Vagina (tissue), 2 donors: ENCODE measurements at regions not wholly inside any gene's neighbourhood (a gene's known extent, or its start where the extent isn't known, plus 50 kb on each side); places are given as distances from the start of the nearest gene placed in this dataset.
"Not testable (repeated sequence)": the region's sequence is repeated elsewhere in the genome, so short reads cannot be mapped to it uniquely, and the experiment has no call there.

Source experiments
- DNase-seq, 2 donors: peaks; one replicate each; pipeline ENCODE4 v3.0.0-alpha.2; 2017; ENCODE audit errors: extremely low spot score in 2 of 2
- H3K27ac ChIP-seq: fragments of 200-600 bp; sonication (generic); one replicate; pipeline ENCODE4 v1.5.1; 2019
- H3K27me3 ChIP-seq: fragments of 200-600 bp; sonication (generic); one replicate; pipeline ENCODE4 v1.5.1; 2019
- H3K36me3 ChIP-seq, 2 donors: fragments of 200-600 bp; sonication (generic); one replicate each; pipeline ENCODE4 v1.5.1; 2017 to 2019
- H3K4me1 ChIP-seq: fragments of 200-600 bp; sonication (generic); one replicate; pipeline ENCODE4 v1.5.1; 2019
- H3K4me3 ChIP-seq, 2 donors: fragments of 200-600 bp; sonication (generic); 1 replicate in 1 of 2; 2 replicates in 1 of 2; pipeline ENCODE4 v1.5.1; 2016 to 2019
- H3K9me3 ChIP-seq: fragments of 200-600 bp; sonication (generic); one replicate; pipeline ENCODE4 v1.5.1; 2019
- intact Hi-C: fragments of 100-400 bp; cut with DNase I; formaldehyde crosslinking; loops from one replicate; pipeline ENCODE4 v1.15.1; 2023

DNA sequence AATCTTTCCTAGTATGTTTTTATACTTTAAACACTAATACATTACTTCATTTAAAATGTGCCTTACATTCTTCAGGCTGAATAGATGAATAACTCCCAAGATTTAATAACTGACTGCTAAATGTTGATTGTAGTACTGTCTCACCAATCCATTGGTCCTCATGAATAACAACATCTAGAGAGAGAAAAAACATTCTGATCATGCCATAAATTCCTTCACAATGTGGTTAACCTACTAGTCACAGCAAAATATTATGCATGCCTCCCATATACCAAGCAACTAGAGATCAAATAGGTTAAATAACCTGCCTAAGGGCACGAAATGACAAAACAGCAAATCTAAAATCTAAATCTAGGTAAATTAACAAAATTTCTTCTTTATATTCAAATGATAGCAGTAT is 66.2 kb downstream of the SYT15 start:
- DNase-seq, H3K27ac ChIP-seq, H3K9me3 ChIP-seq, H3K4me3 ChIP-seq, H3K36me3 ChIP-seq, H3K4me1 ChIP-seq, H3K27me3 ChIP-seq, intact Hi-C loops: not testable (repeated sequence)

DNA sequence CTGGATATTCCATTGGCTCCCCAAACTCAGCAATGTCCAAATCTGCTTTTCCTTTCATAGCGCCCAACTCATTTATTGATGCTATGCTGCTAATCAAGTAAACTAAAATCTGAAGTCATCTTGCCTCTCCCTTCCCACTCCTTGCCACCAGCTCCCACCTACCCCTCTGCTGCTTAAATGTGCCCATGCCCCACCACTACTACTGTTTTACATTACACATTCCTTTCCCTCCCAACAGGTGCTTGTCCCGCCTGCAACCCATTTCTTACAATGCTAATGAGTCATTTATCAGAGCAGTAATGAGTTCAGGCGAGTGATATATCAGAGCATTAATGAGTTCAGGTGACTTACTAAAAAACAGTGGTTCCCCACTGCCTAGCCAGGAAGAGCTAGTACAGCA is 67.2 kb downstream of the SYT15 start:
- H3K36me3 ChIP-seq, intact Hi-C loops, H3K4me3 ChIP-seq, H3K27me3 ChIP-seq, H3K27ac ChIP-seq, DNase-seq, H3K4me1 ChIP-seq, H3K9me3 ChIP-seq: not testable (repeated sequence)

DNA sequence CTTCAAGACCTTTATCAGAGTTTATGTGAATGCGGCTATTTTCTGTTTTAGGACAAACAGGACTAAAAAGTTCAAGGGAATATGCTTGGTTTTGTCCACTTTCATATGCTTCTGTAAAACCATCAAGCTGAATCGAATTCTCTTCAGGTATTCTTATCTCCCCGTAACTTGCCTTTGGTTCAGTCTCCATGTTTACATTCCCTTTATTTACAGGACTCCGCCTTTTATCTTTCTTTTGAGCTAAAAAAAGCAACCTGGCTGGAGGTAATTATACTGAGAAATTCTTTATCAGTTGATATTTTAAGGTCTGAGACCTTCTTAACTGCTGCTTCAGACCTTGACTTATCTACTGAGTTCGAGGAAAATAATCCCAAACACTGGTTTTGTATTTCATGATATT is 72.0 kb downstream of the SYT15 start:
- intact Hi-C loops, result not testable (repeated sequence)

DNA sequence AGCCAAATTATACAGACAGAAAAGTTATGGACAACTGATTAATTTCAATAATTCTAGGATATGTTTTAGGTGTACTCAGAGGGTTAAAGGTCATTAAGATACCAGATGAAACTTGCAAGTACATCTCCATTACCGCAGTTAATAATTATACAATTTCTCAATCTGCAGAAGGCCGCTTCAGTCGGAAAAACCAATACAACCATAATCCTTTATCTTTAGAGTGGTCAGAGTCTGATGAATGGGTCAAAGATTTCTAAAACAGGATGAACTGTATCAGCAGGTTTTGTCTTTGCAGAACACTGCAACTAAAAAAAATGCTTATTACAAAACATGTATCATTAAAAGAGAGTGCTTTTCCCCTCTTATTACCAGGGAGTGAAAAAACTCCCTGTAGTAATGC is 78.5 kb downstream of the SYT15 start:
- DNase-seq, H3K27me3 ChIP-seq, H3K4me1 ChIP-seq, H3K36me3 ChIP-seq, H3K27ac ChIP-seq, H3K9me3 ChIP-seq, H3K4me3 ChIP-seq, intact Hi-C loops: not testable (repeated sequence)

More for the DNA sequence above, 72.0 kb downstream of the SYT15 start:
- not testable (repeated sequence) for H3K4me3 ChIP-seq, DNase-seq, H3K27ac ChIP-seq, H3K9me3 ChIP-seq, H3K27me3 ChIP-seq, H3K4me1 ChIP-seq, H3K36me3 ChIP-seq

DNA sequence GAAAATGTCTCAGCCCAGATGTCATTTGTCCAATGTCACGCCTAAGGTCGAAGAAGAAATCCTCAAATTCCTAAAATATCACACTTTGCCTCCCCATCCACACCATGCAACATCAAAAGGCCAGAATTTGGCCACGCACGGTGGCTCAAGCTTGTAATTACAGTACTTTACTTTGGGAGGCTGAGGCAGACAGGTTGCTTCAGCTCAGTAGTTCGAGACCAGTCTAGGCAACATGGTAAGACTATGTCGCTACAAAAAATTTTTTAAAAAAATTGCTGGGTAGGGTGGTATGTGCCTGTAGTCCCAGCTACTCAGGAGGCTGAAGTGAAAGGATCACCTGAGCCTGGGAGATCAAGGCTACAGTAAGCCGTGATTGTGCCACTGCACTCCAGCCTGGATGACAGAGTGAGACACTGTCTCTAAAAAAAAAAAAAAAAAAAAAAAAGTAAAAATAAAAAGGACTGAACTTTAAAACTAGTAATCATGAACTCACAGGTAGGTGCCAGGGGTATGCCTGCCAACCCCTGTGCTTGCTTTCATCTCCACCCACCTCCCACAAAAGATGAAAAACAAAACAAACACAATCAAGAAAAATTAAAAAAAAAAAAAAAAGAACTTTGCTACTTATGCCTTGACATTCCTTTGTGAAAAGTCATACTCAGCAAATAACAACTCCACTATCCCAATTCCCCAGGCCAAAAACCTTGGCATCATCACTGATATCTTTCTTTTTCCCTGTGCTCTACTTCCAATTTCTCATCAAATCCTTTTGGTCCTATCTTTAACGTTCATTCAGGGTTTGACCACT is 81.3 kb downstream of the SYT15 start:
- H3K36me3 ChIP-seq, H3K9me3 ChIP-seq, DNase-seq, H3K27ac ChIP-seq, intact Hi-C loops, H3K4me3 ChIP-seq, H3K4me1 ChIP-seq, H3K27me3 ChIP-seq: not testable (repeated sequence)

DNA sequence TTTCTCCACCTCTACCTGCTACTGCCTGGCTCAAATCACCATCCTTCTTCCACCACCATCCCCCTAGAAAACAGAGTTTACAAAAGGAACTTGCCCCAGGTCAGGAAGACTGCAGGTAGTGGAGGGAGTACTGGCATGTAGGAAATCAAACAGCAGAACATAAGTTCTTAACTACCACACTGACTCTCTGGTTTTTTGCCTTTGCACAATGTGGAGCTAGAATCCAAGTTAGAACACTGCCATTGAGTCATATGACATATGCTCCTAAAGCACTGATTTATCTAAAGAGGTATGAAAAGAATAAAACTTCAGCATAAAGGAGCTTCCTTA is 81.9 kb downstream of the SYT15 start:
- DNase-seq, H3K27ac ChIP-seq, H3K27me3 ChIP-seq, H3K9me3 ChIP-seq, H3K36me3 ChIP-seq, H3K4me3 ChIP-seq, H3K4me1 ChIP-seq, intact Hi-C loops: not testable (repeated sequence)

DNA sequence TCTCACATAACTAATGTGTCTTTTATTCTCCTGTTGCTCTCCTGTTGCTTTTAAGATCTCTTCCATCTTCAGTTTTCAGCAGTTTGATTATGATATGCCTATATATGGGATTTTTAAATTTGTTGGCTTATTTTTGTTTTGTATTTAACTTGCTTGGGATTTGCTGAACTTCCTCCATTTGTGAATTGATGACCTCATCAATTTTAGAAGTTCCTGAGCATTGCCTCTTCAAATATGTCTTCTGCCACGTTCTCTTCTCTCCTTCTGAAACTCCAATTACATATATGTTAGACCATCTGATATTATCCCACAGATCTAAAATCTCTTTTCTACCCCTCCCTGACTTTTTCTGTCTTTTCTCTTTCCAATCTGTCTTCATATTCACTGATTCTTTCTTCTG is 86.6 kb downstream of the SYT15 start:
- H3K36me3 ChIP-seq, H3K27me3 ChIP-seq, H3K27ac ChIP-seq, H3K9me3 ChIP-seq, H3K4me3 ChIP-seq, DNase-seq, H3K4me1 ChIP-seq, intact Hi-C loops: not testable (repeated sequence)

DNA sequence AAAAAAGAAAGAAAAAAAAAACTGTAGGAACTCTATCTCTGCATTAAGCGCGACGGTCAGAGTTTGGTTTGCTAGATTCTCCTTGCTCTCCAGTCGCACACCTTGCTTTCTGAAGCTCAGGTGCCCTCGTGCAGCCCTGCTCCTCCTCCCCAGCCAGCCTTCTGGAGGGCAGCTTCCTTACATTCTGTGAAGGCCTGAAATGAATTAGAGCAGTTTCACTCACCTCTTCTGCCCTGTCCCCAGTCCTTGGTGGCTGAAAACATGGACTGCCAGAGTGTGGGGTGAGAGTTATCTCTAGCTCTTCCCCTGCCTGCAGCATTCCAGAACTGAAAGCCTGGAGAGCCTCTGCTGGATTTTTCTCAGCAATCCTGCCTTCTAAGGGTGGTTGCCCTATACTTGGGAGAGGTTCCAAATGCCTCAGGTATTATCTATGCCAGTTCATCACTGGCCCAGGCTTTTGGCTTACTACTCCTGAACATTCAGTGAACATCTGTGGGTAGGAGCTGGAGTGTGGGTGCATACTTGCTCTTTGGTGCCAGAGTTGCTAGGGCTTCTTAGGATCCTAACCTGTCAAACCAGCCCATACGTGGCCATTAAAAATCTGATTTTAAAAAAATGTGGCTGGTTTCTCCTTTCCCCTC is 89.5 kb downstream of the SYT15 start:
- H3K9me3 ChIP-seq, H3K27ac ChIP-seq, H3K4me1 ChIP-seq, H3K27me3 ChIP-seq, intact Hi-C loops, DNase-seq, H3K4me3 ChIP-seq, H3K36me3 ChIP-seq: not testable (repeated sequence)

DNA sequence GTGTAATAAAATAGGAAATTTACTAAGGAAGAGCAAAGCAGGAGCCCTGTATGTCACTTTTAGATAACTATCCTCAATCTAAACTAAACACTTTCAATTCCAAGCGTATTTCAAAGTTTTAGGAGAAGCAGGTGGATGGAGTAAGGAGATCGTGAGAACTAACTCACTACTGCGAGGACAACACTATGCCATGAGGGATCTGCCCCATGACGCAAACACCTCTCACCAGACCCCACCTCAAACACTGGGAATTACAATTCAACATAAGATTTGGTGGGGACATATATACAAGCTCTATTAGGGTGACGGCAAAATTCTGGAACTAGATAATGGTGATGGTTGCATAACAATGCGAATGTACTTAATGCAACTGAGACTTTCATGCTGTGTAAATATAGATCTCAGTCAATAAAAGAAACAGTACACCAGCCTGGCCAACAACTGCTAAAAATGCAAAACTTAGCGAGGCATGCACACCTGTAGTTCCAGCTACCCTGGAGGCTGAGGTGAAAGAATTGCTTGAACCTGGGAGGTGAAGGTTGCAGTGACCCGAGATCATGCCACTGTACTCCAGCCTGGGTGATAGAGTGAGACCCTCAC is 99.0 kb downstream of the SYT15 start:
- not testable (repeated sequence) for H3K4me1 ChIP-seq, DNase-seq, H3K4me3 ChIP-seq

DNA sequence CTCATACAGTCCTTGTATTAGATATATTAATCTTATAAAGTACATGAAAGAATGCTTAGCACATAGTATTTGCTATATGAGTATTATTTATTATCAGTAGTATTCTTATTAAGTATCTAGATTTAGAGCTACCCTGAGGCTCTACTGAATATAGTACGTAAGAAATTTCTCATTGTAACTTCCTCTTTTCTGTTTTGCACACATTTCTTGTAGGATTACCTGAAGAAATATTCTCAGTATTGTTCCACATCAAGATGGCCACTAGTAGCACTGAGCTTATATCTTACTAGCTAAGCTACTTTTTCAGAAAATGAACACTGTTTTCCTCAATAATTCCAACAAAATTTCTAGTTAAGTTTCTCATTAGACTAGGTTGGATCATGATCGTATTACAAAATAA is 112.5 kb downstream of the SYT15 start:
- H3K4me3 ChIP-seq, H3K9me3 ChIP-seq, H3K27ac ChIP-seq, DNase-seq, H3K4me1 ChIP-seq, H3K36me3 ChIP-seq, H3K27me3 ChIP-seq, intact Hi-C loops: not testable (repeated sequence)

More for the DNA sequence above, 99.0 kb downstream of the SYT15 start:
- H3K27me3 ChIP-seq, intact Hi-C loops, H3K36me3 ChIP-seq, H3K27ac ChIP-seq, H3K9me3 ChIP-seq: not testable (repeated sequence)

DNA sequence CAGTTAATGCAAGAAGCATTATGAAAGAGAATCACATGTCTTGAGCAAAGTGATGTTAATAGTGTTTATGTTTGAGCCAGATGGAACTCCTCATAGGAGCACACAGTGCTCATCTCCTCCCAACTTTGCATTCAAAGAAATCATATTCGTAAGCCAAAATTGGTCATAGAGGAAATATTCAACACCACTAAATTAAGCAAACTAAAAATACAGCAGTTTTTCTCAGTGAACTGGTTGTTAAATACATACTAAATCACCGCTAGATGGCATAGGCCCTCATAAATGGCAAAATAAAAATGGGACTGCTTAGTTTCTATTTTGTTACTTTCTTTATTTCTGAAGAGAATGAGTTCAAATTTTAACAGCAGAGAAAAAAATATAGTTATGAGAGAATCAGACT is 114.3 kb downstream of the SYT15 start:
- DNase-seq, H3K4me1 ChIP-seq, H3K4me3 ChIP-seq, H3K36me3 ChIP-seq, H3K9me3 ChIP-seq, H3K27ac ChIP-seq, intact Hi-C loops, H3K27me3 ChIP-seq: not testable (repeated sequence)

DNA sequence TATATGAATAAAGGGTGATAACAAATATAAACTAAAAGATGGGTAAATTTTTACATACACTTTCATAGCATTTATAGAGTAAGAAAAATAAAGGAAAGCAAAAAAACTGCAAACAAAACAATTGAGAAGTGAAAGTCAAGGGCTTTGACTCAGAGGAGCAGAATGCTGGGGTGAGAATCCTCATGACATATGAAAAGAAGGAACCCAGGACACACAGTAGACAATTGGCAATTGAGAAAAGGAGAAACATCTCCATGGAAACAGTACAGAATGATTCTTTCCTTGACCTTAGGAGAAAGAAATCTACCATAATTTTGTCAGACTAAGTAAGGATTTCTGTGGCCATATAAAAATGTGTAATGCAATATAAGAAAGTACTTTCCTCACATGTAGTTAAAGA is 138.3 kb downstream of the SYT15 start:
- H3K4me1 ChIP-seq, H3K9me3 ChIP-seq, DNase-seq, H3K36me3 ChIP-seq, intact Hi-C loops, H3K27me3 ChIP-seq, H3K27ac ChIP-seq, H3K4me3 ChIP-seq: not testable (repeated sequence)

DNA sequence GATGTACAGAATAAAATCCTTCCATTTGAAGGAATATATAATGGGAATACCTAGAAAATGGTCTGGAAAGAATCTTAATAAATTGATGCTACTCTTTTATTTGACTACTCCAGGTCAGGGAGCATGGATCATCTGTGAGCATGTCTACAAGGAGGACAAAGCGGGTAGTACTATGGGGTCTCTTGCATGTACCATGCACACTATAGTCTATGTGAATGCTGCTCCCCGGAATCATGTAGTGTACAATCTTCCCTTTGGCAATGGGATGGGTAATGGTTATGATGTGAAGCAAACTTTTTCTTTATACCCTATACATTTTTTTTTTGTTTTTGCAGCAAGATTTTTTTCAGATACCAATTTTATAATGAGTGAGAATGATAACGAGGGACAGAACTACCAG is 139.1 kb downstream of the SYT15 start:
- H3K9me3 ChIP-seq, intact Hi-C loops, H3K27ac ChIP-seq, H3K27me3 ChIP-seq, DNase-seq, H3K4me3 ChIP-seq, H3K36me3 ChIP-seq, H3K4me1 ChIP-seq: not testable (repeated sequence)

DNA sequence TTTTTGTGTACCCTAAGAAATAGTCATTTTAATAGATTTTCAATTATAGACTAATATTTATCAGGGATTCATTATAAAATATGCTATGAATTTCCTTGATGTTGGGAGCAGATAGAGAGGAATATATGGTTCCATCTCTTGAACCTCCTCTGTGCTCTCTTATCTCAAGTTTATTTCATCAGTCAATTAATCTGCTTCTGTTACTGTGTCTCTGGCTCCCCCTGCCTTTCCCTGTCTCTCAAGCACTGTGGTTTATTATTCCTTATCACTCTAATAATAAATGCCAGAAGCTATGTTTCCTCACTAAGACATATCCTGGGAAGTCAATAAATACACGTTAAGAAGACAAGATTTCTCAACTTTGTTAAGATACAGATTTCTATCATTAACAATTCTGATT is 141.5 kb downstream of the SYT15 start:
- H3K36me3 ChIP-seq, H3K27me3 ChIP-seq, H3K27ac ChIP-seq, H3K4me3 ChIP-seq, H3K4me1 ChIP-seq, H3K9me3 ChIP-seq, DNase-seq, intact Hi-C loops: not testable (repeated sequence)
